SH-SY5Y (cell line): ENCODE measurements at regions not wholly inside any gene's neighbourhood (a gene's known extent, or its start where the extent isn't known, plus 50 kb on each side); places are given as distances from the start of the nearest gene placed in this dataset.

Source experiments
- GATA2 ChIP-seq: IDR thresholded peaks from 2 replicates; pipeline ENCODE4 v1.6.1; 2011; ENCODE audit warnings: mild to moderate bottlenecking, low read depth, low read length
- GATA3 ChIP-seq: IDR thresholded peaks from 2 replicates; pipeline ENCODE4 v1.6.1; 2011; ENCODE audit warnings: low read depth, mild to moderate bottlenecking, low read length, moderate library complexity

DNA sequence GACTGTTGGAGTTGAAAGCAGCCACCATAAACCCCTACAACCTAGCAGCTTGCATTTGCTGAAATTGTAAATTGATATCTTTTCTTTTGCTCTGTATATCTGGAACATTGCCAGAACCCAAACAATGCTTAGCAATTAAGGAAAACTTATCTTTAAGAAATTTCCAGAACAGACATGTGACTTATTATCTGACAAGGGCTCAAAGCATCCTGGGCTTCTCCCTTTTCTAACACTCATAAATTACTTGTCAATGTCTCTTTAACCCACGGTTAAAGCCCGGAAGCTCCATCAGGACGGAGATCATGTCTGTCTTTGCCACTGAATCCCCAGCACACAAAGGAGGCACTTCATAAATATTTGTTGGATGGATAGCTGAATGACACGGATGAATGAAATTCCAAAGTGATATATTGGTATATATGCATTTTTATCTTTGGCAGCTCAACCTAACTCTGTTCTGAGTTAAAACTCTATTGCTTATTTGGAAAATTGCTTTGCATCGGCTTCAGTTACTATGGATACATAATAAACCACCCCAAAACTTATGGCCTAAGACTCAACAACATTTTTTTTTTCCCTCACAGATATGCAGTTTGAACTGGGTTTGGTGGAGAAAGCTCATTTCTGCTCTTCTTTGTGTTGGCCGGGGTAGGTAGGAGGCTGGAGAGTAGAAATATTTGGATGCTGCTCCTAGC is 103.1 kb upstream of the CLINT1 start:
- 0 out of 2 replicates have a peak, but pooled peaks have one; percentile 22 for TF ChIP-seq GATA2
- no peak for TF ChIP-seq GATA3
